Activated B cell treated with CpG ODN at 0.5 μM for 24 hours (primary cell): ENCODE measurements at regions not wholly inside any gene's neighbourhood (a gene's known extent, or its start where the extent isn't known, plus 50 kb on each side); places are given as distances from the start of the nearest gene placed in this dataset.

ENCODE experiments used
- ATAC-seq: fragments of 200-7000 bp; cut with Tn5 transposase; one replicate; pipeline ENCODE4 v1.10.0; 2021; ENCODE audit warnings: low read depth, mild to moderate bottlenecking, moderate library complexity
- CTCF ChIA-PET: fragments of 350-600 bp; sonication (Branson Sonifier 250); formaldehyde crosslinking; loops from one replicate; lab custom pipeline; 2021; ENCODE audit warnings: antibody characterized with exemption; lab: Charles Lee
- POLR2A ChIA-PET: fragments of 350-600 bp; sonication (Branson Sonifier 250); formaldehyde crosslinking; loops from one replicate; lab custom pipeline; 2021; ENCODE audit warnings: antibody characterized with exemption; lab: Charles Lee
- DNase-seq: peaks from one replicate; pipeline ENCODE4 v3.0.0; 2022
- H3K27ac Mint-ChIP-seq: one replicate; pipeline ENCODE4 v1.8.0; 2020; ENCODE audit warnings: mixed read lengths
- H3K27me3 Mint-ChIP-seq: one replicate; pipeline ENCODE4 v1.8.0; 2021; ENCODE audit warnings: mixed read lengths
- H3K36me3 Mint-ChIP-seq: one replicate; pipeline ENCODE4 v1.8.0; 2021; ENCODE audit warnings: low read depth, mixed read lengths
- H3K4me1 Mint-ChIP-seq: one replicate; pipeline ENCODE4 v1.8.0; 2021; ENCODE audit warnings: mixed read lengths
- H3K4me3 Mint-ChIP-seq: one replicate; pipeline ENCODE4 v1.8.0; 2020; ENCODE audit warnings: mild to moderate bottlenecking, mixed read lengths
- H3K9me3 Mint-ChIP-seq: one replicate; pipeline ENCODE4 v1.8.0; 2020; ENCODE audit warnings: mixed read lengths
- intact Hi-C: fragments of 100-400 bp; cut with micrococcal nuclease; formaldehyde crosslinking; loops from one replicate; pipeline ENCODE4 v1.15.1; 2024
- TF ChIP-seq, protein P1 (sequence below): fragments of 200-600 bp; IDR thresholded peaks from one replicate; pipeline ENCODE4 v1.8.0; 2022; ENCODE audit warnings: antibody characterized with exemption, mild to moderate bottlenecking

DNA sequence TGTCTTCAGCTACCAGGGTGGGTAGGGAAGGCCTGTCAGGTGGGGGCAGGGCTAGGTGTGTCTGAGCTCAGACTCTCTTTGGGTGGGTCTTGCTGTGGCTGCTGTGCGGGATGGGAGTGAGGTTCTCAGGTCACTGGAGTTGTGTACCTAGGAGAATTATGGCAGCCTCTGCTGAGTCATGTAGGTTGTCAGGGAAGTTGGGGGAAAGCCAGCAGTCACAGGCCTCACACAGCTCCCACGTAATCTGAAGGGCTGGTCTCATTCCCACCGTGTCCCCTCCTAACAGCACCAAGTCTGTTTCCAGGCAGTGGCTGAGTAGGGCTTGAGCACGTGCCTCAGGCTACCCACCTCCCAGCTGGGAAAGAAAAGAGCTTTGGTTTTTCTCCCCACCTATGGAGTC is 67.0 kb downstream of the CHCHD4 start:
- intact Hi-C loops, result no loop called here
- Mint-ChIP-seq H3K27ac (no peak overlapping the region), H3K27me3 (peaks cover 9% of the 10 kb centered on the region), H3K36me3 (no peaks in the 10 kb centered on the region), H3K4me1 (no peaks in the 10 kb centered on the region), H3K9me3 (peaks cover 11% of the 10 kb centered on the region), H3K4me3 (no peak overlapping the region)
- ATAC-seq (no peak), DNase-seq (no peak)
- POLR2A ChIA-PET, result no interaction called here
- TF ChIP-seq, protein P1, sequence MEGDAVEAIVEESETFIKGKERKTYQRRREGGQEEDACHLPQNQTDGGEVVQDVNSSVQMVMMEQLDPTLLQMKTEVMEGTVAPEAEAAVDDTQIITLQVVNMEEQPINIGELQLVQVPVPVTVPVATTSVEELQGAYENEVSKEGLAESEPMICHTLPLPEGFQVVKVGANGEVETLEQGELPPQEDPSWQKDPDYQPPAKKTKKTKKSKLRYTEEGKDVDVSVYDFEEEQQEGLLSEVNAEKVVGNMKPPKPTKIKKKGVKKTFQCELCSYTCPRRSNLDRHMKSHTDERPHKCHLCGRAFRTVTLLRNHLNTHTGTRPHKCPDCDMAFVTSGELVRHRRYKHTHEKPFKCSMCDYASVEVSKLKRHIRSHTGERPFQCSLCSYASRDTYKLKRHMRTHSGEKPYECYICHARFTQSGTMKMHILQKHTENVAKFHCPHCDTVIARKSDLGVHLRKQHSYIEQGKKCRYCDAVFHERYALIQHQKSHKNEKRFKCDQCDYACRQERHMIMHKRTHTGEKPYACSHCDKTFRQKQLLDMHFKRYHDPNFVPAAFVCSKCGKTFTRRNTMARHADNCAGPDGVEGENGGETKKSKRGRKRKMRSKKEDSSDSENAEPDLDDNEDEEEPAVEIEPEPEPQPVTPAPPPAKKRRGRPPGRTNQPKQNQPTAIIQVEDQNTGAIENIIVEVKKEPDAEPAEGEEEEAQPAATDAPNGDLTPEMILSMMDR, result no peak
- CTCF ChIA-PET, result no interaction called here

DNA sequence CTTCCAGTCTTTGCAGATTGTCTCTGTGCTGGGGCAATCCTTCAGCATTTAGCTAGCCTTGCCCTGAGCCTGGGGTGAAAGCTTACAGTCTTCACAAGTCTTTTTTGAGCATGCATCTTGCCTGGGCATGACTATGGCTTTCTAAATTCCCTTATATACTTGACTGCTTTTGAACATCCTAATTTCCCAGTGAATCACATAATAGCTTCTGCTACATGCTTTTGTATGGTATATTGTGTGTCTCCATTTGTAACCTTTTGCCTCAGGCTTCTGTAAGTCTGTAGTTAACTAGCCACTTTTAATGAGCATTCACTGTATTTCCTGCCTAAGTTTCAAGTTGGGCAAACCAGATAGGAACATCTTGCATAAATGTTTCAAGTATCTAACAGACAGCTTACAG is 76.8 kb downstream of the CHCHD4 start:
- H3K9me3 Mint-ChIP-seq, result no peaks in the 10 kb centered on the region
- TF ChIP-seq, protein P1, result no peak
- H3K27me3 Mint-ChIP-seq, result peaks cover 34% of the 10 kb centered on the region
- no peaks in the 10 kb centered on the region for H3K4me1 Mint-ChIP-seq
- ATAC-seq (no peak), DNase-seq (no peak)
- H3K4me3 Mint-ChIP-seq, result no peak overlapping the region
- no peak overlapping the region for H3K27ac Mint-ChIP-seq
- ChIA-PET POLR2A (no interaction called here), CTCF (no interaction called here)
- no peaks in the 10 kb centered on the region for H3K36me3 Mint-ChIP-seq
- intact Hi-C loops, result no loop called here

DNA sequence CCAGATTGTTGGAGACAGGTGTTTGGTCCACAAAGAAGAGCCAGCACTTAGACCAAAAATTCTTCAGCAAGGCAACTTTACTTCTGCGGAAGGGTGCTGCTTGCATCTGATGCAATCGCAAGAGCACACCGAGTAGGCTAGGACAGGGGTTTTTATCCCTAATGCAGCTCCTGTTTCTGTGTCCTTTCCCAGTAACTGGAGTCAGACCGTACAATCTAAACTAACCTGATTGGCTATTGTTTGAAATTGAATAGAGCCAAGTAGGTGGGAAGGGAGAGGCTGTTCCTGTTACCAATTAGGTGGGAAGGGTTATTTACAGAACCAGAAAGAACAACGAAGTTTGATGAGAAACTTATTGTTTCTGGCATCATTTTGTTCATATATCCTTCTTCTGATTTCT is 77.6 kb downstream of the CHCHD4 start:
- Mint-ChIP-seq H3K4me1 (no peaks in the 10 kb centered on the region), H3K36me3 (no peaks in the 10 kb centered on the region), H3K27ac (no peak overlapping the region), H3K4me3 (no peak overlapping the region), H3K9me3 (no peaks in the 10 kb centered on the region), H3K27me3 (peaks cover 34% of the 10 kb centered on the region)
- intact Hi-C loops, result no loop called here
- CTCF ChIA-PET, result no interaction called here
- TF ChIP-seq, protein P1, result no peak
- DNase-seq (no peak), ATAC-seq (no peak)
- POLR2A ChIA-PET, result no interaction called here

DNA sequence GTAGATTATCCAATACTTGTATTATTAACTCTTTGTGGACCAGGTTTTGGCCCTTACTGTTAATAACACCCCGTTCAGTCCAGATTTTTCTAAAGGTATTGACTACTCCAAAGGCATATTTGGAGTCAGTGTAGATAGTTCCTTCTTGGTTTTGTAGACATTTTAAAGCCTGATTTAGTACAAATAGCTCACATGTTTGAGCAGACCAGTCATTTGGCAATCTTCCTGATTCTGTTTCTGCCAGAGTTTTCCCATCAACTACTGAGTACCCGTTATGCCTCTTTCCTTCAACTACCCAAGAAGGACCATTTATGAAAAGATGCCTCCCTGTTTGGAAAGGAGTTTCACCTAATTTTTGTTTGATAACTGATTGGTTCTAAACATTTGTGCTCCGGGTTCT is 82.0 kb downstream of the CHCHD4 start:
- ATAC-seq (no peak), DNase-seq (no peak)
- CTCF ChIA-PET, result no interaction called here
- Mint-ChIP-seq H3K4me1 (no peaks in the 10 kb centered on the region), H3K9me3 (peaks cover 5% of the 10 kb centered on the region), H3K36me3 (no peaks in the 10 kb centered on the region), H3K27me3 (peaks cover 23% of the 10 kb centered on the region), H3K27ac (no peak overlapping the region), H3K4me3 (no peak overlapping the region)
- intact Hi-C loops, result no loop called here
- POLR2A ChIA-PET, result no interaction called here
- TF ChIP-seq, protein P1, result no peak

DNA sequence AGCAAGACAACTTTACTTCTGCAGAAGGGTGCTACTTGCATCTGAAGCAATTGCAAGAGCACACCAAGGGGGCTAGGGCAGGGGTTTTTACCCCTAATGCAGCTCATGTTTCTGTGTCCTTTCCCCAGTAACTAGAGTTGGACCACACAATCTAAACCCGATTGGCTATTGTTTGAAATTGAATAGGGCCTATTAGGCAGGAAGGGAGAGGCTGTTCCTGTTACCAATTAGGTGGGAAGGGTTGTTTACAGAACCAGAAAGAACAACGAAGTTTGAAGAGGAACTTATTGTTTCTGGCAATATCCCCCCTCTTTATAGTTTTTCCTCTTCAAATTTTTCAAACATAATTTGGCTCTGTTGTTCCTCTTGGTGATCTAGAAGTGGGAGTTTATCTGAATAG is 85.5 kb downstream of the CHCHD4 start:
- ChIA-PET CTCF (no interaction called here), POLR2A (no interaction called here)
- ATAC-seq, result no peak
- Mint-ChIP-seq H3K4me3 (no peak overlapping the region), H3K27me3 (peaks cover 2% of the 10 kb centered on the region), H3K27ac (no peak overlapping the region), H3K4me1 (no peaks in the 10 kb centered on the region), H3K36me3 (no peaks in the 10 kb centered on the region), H3K9me3 (peaks cover 12% of the 10 kb centered on the region)
- DNase-seq, result no peak
- intact Hi-C loops, result no loop called here
- TF ChIP-seq, protein P1, result no peak
